IMR-90 (cell line): ENCODE measurements at regions not wholly inside any gene's neighbourhood (a gene's known extent, or its start where the extent isn't known, plus 50 kb on each side); places are given as distances from the start of the nearest gene placed in this dataset.

Experiments used
- ATAC-seq: fragments of 200-7000 bp; cut with Tn5 transposase; 2 replicates; pipeline ENCODE4 v1.9.1; 2020; ENCODE audit warnings: low read depth, mild to moderate bottlenecking, moderate library complexity
- BruUV-seq: library from RNA; stranded (reverse); fragments of 400-500 nt; replicated peaks from 2 replicates; lab custom pipeline; 2021; lab: Mats Ljungman, UMichigan
- CTCF ChIA-PET: fragments of 300-600 bp; formaldehyde crosslinking; extraction: SDS; loops from one replicate; lab custom pipeline; 2021; ENCODE audit warnings: antibody characterized with exemption; lab: Yijun Ruan, JAX
- POLR2A ChIA-PET: fragments of 300-600 bp; sonication (Branson Sonifier 250); formaldehyde crosslinking; loops from one replicate; lab custom pipeline; 2022; ENCODE audit warnings: antibody characterized with exemption; ENCODE audit not compliant: unreplicated experiment; lab: Charles Lee
- DNase-seq: peaks from one replicate; pipeline ENCODE4 v3.0.0; 2013
- H2AFZ ChIP-seq: replicated peaks from 2 replicates; pipeline ENCODE3; 2013; ENCODE audit warnings: low read length, mild to moderate bottlenecking; ENCODE audit not compliant: poor library complexity
- H2AK5ac ChIP-seq: 2 replicates; pipeline ENCODE4 v1.6.1; 2013; ENCODE audit warnings: low read depth, low read length, inconsistent platforms
- H2AK9ac ChIP-seq: replicated peaks from 2 replicates; pipeline ENCODE3; 2013; ENCODE audit warnings: mild to moderate bottlenecking, low read depth, low read length, moderate library complexity; ENCODE audit not compliant: poor library complexity
- H2BK120ac ChIP-seq: 2 replicates; pipeline ENCODE4 v1.6.1; 2013; ENCODE audit warnings: low read depth, low read length, inconsistent platforms
- H2BK15ac ChIP-seq: 3 replicates; pipeline ENCODE4 v1.6.1; 2013; ENCODE audit warnings: low read depth, low read length, inconsistent platforms
- H2BK20ac ChIP-seq: 2 replicates; pipeline ENCODE4 v1.6.1; 2013; ENCODE audit warnings: low read depth, mild to moderate bottlenecking, inconsistent platforms, low read length, moderate library complexity
- H2BK5ac ChIP-seq: 2 replicates; pipeline ENCODE4 v1.6.1; 2013; ENCODE audit warnings: mild to moderate bottlenecking, low read depth, low read length, inconsistent platforms; ENCODE audit not compliant: poor library complexity, severe bottlenecking
- H3K14ac ChIP-seq: replicated peaks from 2 replicates; pipeline ENCODE4 v1.6.1; 2013; ENCODE audit warnings: low read depth, low read length, inconsistent platforms
- H3K18ac ChIP-seq: 2 replicates; pipeline ENCODE4 v1.6.1; 2013; ENCODE audit warnings: low read depth, low read length, control low read depth
- H3K23ac ChIP-seq: 2 replicates; pipeline ENCODE4 v1.6.1; 2013; ENCODE audit warnings: low read depth, low read length, inconsistent platforms
- H3K27ac ChIP-seq: 2 replicates; pipeline ENCODE4 v1.5.1; 2013; ENCODE audit warnings: mild to moderate bottlenecking, control low read depth, low read length; ENCODE audit not compliant: insufficient read depth
- H3K27me3 ChIP-seq: 2 replicates; pipeline ENCODE4 v1.6.1; 2013; ENCODE audit warnings: low read length; ENCODE audit not compliant: control insufficient read depth, insufficient read depth
- H3K36me3 ChIP-seq: 2 replicates; pipeline ENCODE4 v1.6.1; 2013; ENCODE audit warnings: low read length, mixed read lengths; ENCODE audit not compliant: control insufficient read depth, insufficient read depth
- H3K4ac ChIP-seq: 2 replicates; pipeline ENCODE4 v1.6.1; 2013; ENCODE audit warnings: low read depth, low read length, inconsistent platforms
- H3K4me1 ChIP-seq: 2 replicates; pipeline ENCODE4 v1.6.1; 2013; ENCODE audit warnings: low read length, mixed read lengths; ENCODE audit not compliant: control insufficient read depth, insufficient read depth
- H3K4me2 ChIP-seq: 2 replicates; pipeline ENCODE4 v1.6.1; 2013; ENCODE audit warnings: low read depth, mild to moderate bottlenecking, control low read depth, low read length, moderate library complexity
- H3K4me3 ChIP-seq: 2 replicates; pipeline ENCODE4 v1.5.1; 2013; ENCODE audit warnings: low read depth, mild to moderate bottlenecking, control low read depth, low read length, moderate library complexity; ENCODE audit not compliant: insufficient read depth
- H3K56ac ChIP-seq: 2 replicates; pipeline ENCODE4 v1.6.1; 2013; ENCODE audit warnings: low read length, inconsistent platforms; ENCODE audit not compliant: insufficient read depth; ENCODE audit errors: extremely low read depth
- H3K79me1 ChIP-seq, 2 experiments: 2 replicates each; pipeline ENCODE4 v1.6.1; 2013; ENCODE audit warnings: low read length in 2 of 2, inconsistent platforms in 1 of 2, low read depth in 1 of 2
- H3K9ac ChIP-seq: 2 replicates; pipeline ENCODE4 v1.6.1; 2013; ENCODE audit warnings: low read depth, low read length, control low read depth
- H3K9me1 ChIP-seq: 2 replicates; pipeline ENCODE4 v1.6.1; 2013; ENCODE audit warnings: low read length, inconsistent platforms; ENCODE audit not compliant: insufficient read depth
- H3K9me3 ChIP-seq: 2 replicates; pipeline ENCODE4 v1.6.1; 2013; ENCODE audit warnings: low read length; ENCODE audit not compliant: control insufficient read depth, insufficient read depth
- H4K20me1 ChIP-seq: 2 replicates; pipeline ENCODE4 v1.6.1; 2013; ENCODE audit warnings: low read length, inconsistent platforms; ENCODE audit not compliant: insufficient read depth
- H4K5ac ChIP-seq: 2 replicates; pipeline ENCODE4 v1.6.1; 2013; ENCODE audit warnings: mild to moderate bottlenecking, low read depth, low read length, control low read depth
- H4K8ac ChIP-seq, 2 experiments: 2 replicates each; pipeline ENCODE4 v1.6.1; 2013; ENCODE audit warnings: low read depth in 2 of 2, low read length in 2 of 2, control low read depth in 1 of 2, inconsistent platforms in 1 of 2
- H4K91ac ChIP-seq: 2 replicates; pipeline ENCODE4 v1.6.1; 2013; ENCODE audit warnings: low read depth, low read length, inconsistent platforms; ENCODE audit not compliant: insufficient read depth
- BHLHE40 ChIP-seq: fragments of 150-350 bp; IDR thresholded peaks from 2 replicates; pipeline ENCODE4 v1.6.1; 2016; ENCODE audit warnings: mild to moderate bottlenecking, low read depth, low read length
- CTCF ChIP-seq: conservative IDR thresholded peaks from 2 replicates; pipeline ENCODE4 v1.5.1; 2012; ENCODE audit warnings: mild to moderate bottlenecking, low read depth, low read length, improper control_type of control experiment
- ELK1 ChIP-seq: fragments of 150-350 bp; IDR thresholded peaks from 2 replicates; pipeline ENCODE4 v1.6.1; 2016; ENCODE audit warnings: low read depth, mild to moderate bottlenecking, low read length, moderate library complexity, borderline replicate concordance
- MAFK ChIP-seq: IDR thresholded peaks from 2 replicates; pipeline ENCODE4 v1.6.1; 2012; ENCODE audit warnings: low read depth, low read length, improper control_type of control experiment
- MXI1 ChIP-seq: IDR thresholded peaks from 2 replicates; pipeline ENCODE4 v1.6.1; 2012; ENCODE audit warnings: low read depth, mild to moderate bottlenecking, low read length, moderate library complexity, borderline replicate concordance
- RFX5 ChIP-seq: IDR thresholded peaks from 2 replicates; pipeline ENCODE4 v1.8.0; 2012; ENCODE audit warnings: low read depth, mild to moderate bottlenecking, low read length, moderate library complexity
- WGBS, 2 experiments: methylation state at CpG; one replicate each; pipeline versions ENCODE4 v1.1.5 to v1.1.7; 2013; ENCODE audit warnings: missing lambda C conversion rate in 2 of 2; ENCODE audit not compliant: insufficient read length in 1 of 2; ENCODE audit errors: extremely low coverage in 2 of 2; 5-methylcytosine and 5-hydroxymethylcytosine counted together
- dilution Hi-C: fragments of 300-500 bp; cut with HindIII; formaldehyde crosslinking; loops from one replicate; pipeline ENCODE4 v1.14.3; 2018; ENCODE audit warnings: low sequenced_read_pairs; ENCODE audit not compliant: unreplicated experiment
- in situ Hi-C: fragments of 300-500 bp; cut with MboI; formaldehyde crosslinking; loops from 3 replicates; pipeline ENCODE4 v1.14.3; 2019; ENCODE audit warnings: low sequenced_read_pairs, inconsistent platforms, mixed read lengths
- intact Hi-C: fragments of 100-400 bp; cut with micrococcal nuclease; formaldehyde crosslinking; loops from 2 replicates; pipeline ENCODE4 v1.10.0; 2022

- CTCF ChIA-PET: no interaction called here
- in situ Hi-C loops: no loop called here
- no peak overlapping the region for H2BK5ac ChIP-seq
These were observed 106.6 kb upstream of the AMN1 start for GRCh38 chr12:31835276-31835882.

More at GRCh38 chr12:31835276-31835882, 106.6 kb upstream of the AMN1 start:
- Histone ChIP-seq H3K4ac (no peak overlapping the region), H2BK120ac (no peak overlapping the region), H3K18ac (no peak overlapping the region), H4K91ac (no peak overlapping the region), H2AFZ (no peak overlapping the region), H3K36me3 (no peaks in the 10 kb centered on the region), H3K4me2 (no peak overlapping the region), H4K8ac (no peak overlapping the region), H3K4me1 (no peaks in the 10 kb centered on the region), H3K9ac (no peak overlapping the region), H2BK15ac (no peak overlapping the region), H4K5ac (no peak overlapping the region), H3K27ac (no peak overlapping the region), H3K23ac (no peak overlapping the region), H3K27me3 (no peaks in the 10 kb centered on the region), H3K14ac (no peak overlapping the region), H4K20me1 (no peaks in the 10 kb centered on the region), H2AK5ac (no peak overlapping the region), H3K9me1 (no peaks in the 10 kb centered on the region), H3K79me1 (no peaks in the 10 kb centered on the region), H2BK20ac (no peak overlapping the region), H3K56ac (no peak overlapping the region), H3K4me3 (no peak overlapping the region), H3K9me3 (no peaks in the 10 kb centered on the region), H2AK9ac (no peak overlapping the region)
- ATAC-seq (no peak), DNase-seq (no peak)
- intact Hi-C loops: no loop called here
- dilution Hi-C loops: no loop called here
- POLR2A ChIA-PET: no interaction called here
- BruUV-seq: no TSS peak
- WGBS, 2 experiments: no CpG with 5 or more reads among the region's 5 CpGs
- no peak for TF ChIP-seq MAFK
- no peak for TF ChIP-seq RFX5
- TF ChIP-seq CTCF: no peak
- TF ChIP-seq BHLHE40: no peak
- no peak for TF ChIP-seq ELK1
- TF ChIP-seq MXI1: no peak
